T-helper 9 cell (primary cell): ENCODE measurements at regions not wholly inside any gene's neighbourhood (a gene's known extent, or its start where the extent isn't known, plus 50 kb on each side); places are given as distances from the start of the nearest gene placed in this dataset.
A peak's percentile ranks its signal among the peaks of the same experiment; 100 is the strongest.

Experiments used
- DNase-seq: peaks from one replicate; pipeline ENCODE4 v3.0.0-alpha.2; 2020

GRCh38 chr2:9738535-9739496 is 104.5 kb upstream of the TAF1B start:
- no peak for DNase-seq

GRCh38 chr2:9739531-9739964 is 103.7 kb upstream of the TAF1B start:
- DNase-seq: peak; percentile 37

- no peak for DNase-seq
Measured at GRCh38 chr2:9740382-9741073, 102.7 kb upstream of the TAF1B start.

GRCh38 chr2:9741110-9741509 is 102.2 kb upstream of the TAF1B start:
- DNase-seq: no peak

- DNase-seq: no peak
Measured at GRCh38 chr2:9742601-9743000, 100.7 kb upstream of the TAF1B start.

GRCh38 chr2:9744256-9745004 is 98.8 kb upstream of the TAF1B start:
- DNase-seq: no peak

- DNase-seq: no peak
Measured at GRCh38 chr2:9745153-9745899, 97.9 kb upstream of the TAF1B start.

GRCh38 chr2:9747396-9747795 is 95.9 kb upstream of the TAF1B start:
- DNase-seq: no peak

- no peak for DNase-seq
Measured at GRCh38 chr2:9748577-9748976, 94.7 kb upstream of the TAF1B start.

- DNase-seq: no peak
Measured at GRCh38 chr2:9749546-9750223, 93.6 kb upstream of the TAF1B start.

- DNase-seq: no peak
Measured at GRCh38 chr2:9750224-9751215, 92.8 kb upstream of the TAF1B start.

GRCh38 chr2:9751831-9752230 is 91.4 kb upstream of the TAF1B start:
- DNase-seq: no peak

- DNase-seq: peak; percentile 75
Measured at GRCh38 chr2:9752441-9753275, 90.6 kb upstream of the TAF1B start.

GRCh38 chr2:9753276-9753600 is 90.0 kb upstream of the TAF1B start:
- DNase-seq: peak; percentile 16

GRCh38 chr2:9753665-9754531 is 89.4 kb upstream of the TAF1B start:
- DNase-seq: peak; percentile 45

GRCh38 chr2:9754532-9754887 is 88.8 kb upstream of the TAF1B start:
- no peak for DNase-seq

GRCh38 chr2:9755008-9755407 is 88.3 kb upstream of the TAF1B start:
- no peak for DNase-seq

GRCh38 chr2:9755638-9756037 is 87.6 kb upstream of the TAF1B start:
- no peak for DNase-seq
